ENCODE measurements at regions not wholly inside any gene's neighbourhood (a gene's known extent, or its start where the extent isn't known, plus 50 kb on each side); places are given as distances from the start of the nearest gene placed in this dataset.

- no peak for TF ChIP-seq POLR2AphosphoS5 (IDR thresholded peaks at IDR 0.05; ENCODE audit: low read depth, low read length)
- TF ChIP-seq TCF7L2 (IDR thresholded peaks at IDR 0.05; ENCODE audit: low read depth, low read length), result no peak
- TF ChIP-seq REST (IDR thresholded peaks at IDR 0.05; ENCODE audit: insufficient read depth in 1 of 2, low read depth in 2 of 2, low read length in 1 of 2), result no peak
- no peak for TF ChIP-seq CTCF (IDR thresholded peaks at IDR 0.05)
- no peak for TF ChIP-seq SIN3A (IDR thresholded peaks at IDR 0.05; ENCODE audit: borderline replicate concordance, insufficient read depth, low read depth, low read length)
- in situ Hi-C loops (cut with HindIII; ENCODE audit: low pct_unique_long_range_greater_than_20kb, low sequenced_read_pairs) (no loop called here), intact Hi-C loops (cut with micrococcal nuclease; ENCODE audit: unreplicated experiment) (no loop called here)
- Histone ChIP-seq H3K36me3 (ENCODE audit: control insufficient read depth, insufficient read depth, low read length) (no peaks in the 10 kb centered on the region), H3K27me3 (ENCODE audit: control insufficient read depth, insufficient read depth, low read length) (no peaks in the 10 kb centered on the region), H3K4me3 (ENCODE audit: low read depth in 2 of 2, low read length in 2 of 2) (no peak overlapping the region), H3K4me1 (ENCODE audit: control insufficient read depth, insufficient read depth, low read length) (no peaks in the 10 kb centered on the region), H3K27ac (ENCODE audit: low read length) (no peak overlapping the region), H3K9me3 (ENCODE audit: control insufficient read depth, insufficient read depth, low read depth, low read length) (no peaks in the 10 kb centered on the region)
- BruUV-seq (replicated peaks), result no TSS peak
- POLR2A ChIA-PET, result no interaction called here
- no peak for DNase-seq (ENCODE audit: low read depth, low spot score)
- CTCF ChIA-PET, result no interaction called here
- no peak for ATAC-seq
These were observed 64.1 kb upstream of the TMPRSS15 start for GRCh38 chr21:18467715-18468114.

GRCh38 chr21:18468790-18469189, 65.2 kb upstream of the TMPRSS15 start:
- ATAC-seq (no peak), DNase-seq (ENCODE audit: low read depth, low spot score) (no peak)
- ChIA-PET CTCF (no interaction called here), POLR2A (no interaction called here)
- no peaks in the 10 kb centered on the region for H3K27me3 ChIP-seq (ENCODE audit: control insufficient read depth, insufficient read depth, low read length)
- BruUV-seq (replicated peaks), result no TSS peak
- H3K9me3 ChIP-seq (ENCODE audit: control insufficient read depth, insufficient read depth, low read depth, low read length), result no peaks in the 10 kb centered on the region
- no peaks in the 10 kb centered on the region for H3K4me1 ChIP-seq (ENCODE audit: control insufficient read depth, insufficient read depth, low read length)
- in situ Hi-C loops (cut with HindIII; ENCODE audit: low pct_unique_long_range_greater_than_20kb, low sequenced_read_pairs), result no loop called here
- H3K36me3 ChIP-seq (ENCODE audit: control insufficient read depth, insufficient read depth, low read length), result no peaks in the 10 kb centered on the region
- H3K4me3 ChIP-seq (ENCODE audit: low read depth in 2 of 2, low read length in 2 of 2), result no peak overlapping the region
- no peak overlapping the region for H3K27ac ChIP-seq (ENCODE audit: low read length)
- intact Hi-C loops (cut with micrococcal nuclease; ENCODE audit: unreplicated experiment), result no loop called here
- TF ChIP-seq POLR2AphosphoS5 (IDR thresholded peaks at IDR 0.05; ENCODE audit: low read depth, low read length) (no peak), SIN3A (IDR thresholded peaks at IDR 0.05; ENCODE audit: borderline replicate concordance, insufficient read depth, low read depth, low read length) (no peak), CTCF (IDR thresholded peaks at IDR 0.05) (no peak), REST (IDR thresholded peaks at IDR 0.05; ENCODE audit: insufficient read depth in 1 of 2, low read depth in 2 of 2, low read length in 1 of 2) (no peak), TCF7L2 (IDR thresholded peaks at IDR 0.05; ENCODE audit: low read depth, low read length) (no peak)
